DOHH2 (cell line): ENCODE measurements at regions not wholly inside any gene's neighbourhood (a gene's known extent, or its start where the extent isn't known, plus 50 kb on each side); places are given as distances from the start of the nearest gene placed in this dataset.
"Not testable (repeated sequence)": the region's sequence is repeated elsewhere in the genome, so short reads cannot be mapped to it uniquely, and the experiment has no call there.

Source experiments
- H3F3A ChIP-seq: fragments of 200-600 bp; sonication (generic), shearing (Covaris generic); 2 replicates; pipeline ENCODE4 v1.6.0; 2016; ENCODE audit warnings: antibody characterized with exemption, mild to moderate bottlenecking; ENCODE audit not compliant: control insufficient read depth, insufficient read depth
- H3K27ac ChIP-seq: fragments of 200-600 bp; sonication (generic); 2 replicates; pipeline ENCODE4 v1.5.1; 2014; ENCODE audit warnings: low read depth, mild to moderate bottlenecking, low read length, moderate library complexity
- H3K27me3 ChIP-seq: fragments of 200-600 bp; sonication (generic); 2 replicates; pipeline ENCODE4 v1.6.1; 2014; ENCODE audit warnings: mild to moderate bottlenecking, low read length, mixed read lengths; ENCODE audit not compliant: control insufficient read depth
- H3K36me3 ChIP-seq: fragments of 200-600 bp; sonication (generic); 2 replicates; pipeline ENCODE4 v1.6.1; 2014; ENCODE audit warnings: mild to moderate bottlenecking, low read length, moderate library complexity, mixed read lengths; ENCODE audit not compliant: control insufficient read depth
- H3K4me1 ChIP-seq: fragments of 200-600 bp; sonication (generic); 2 replicates; pipeline ENCODE4 v1.6.1; 2014; ENCODE audit warnings: mild to moderate bottlenecking, low read length, mixed read lengths; ENCODE audit not compliant: control insufficient read depth
- H3K4me2 ChIP-seq: fragments of 200-600 bp; sonication (generic); 2 replicates; pipeline ENCODE4 v1.6.0; 2014; ENCODE audit warnings: mild to moderate bottlenecking, low read length, moderate library complexity
- H3K4me3 ChIP-seq: fragments of 200-600 bp; sonication (generic); 2 replicates; pipeline ENCODE4 v1.5.1; 2014; ENCODE audit warnings: mild to moderate bottlenecking, low read length, mixed read lengths
- H3K79me2 ChIP-seq: fragments of 200-600 bp; sonication (generic); 2 replicates; pipeline ENCODE4 v1.6.1; 2014; ENCODE audit warnings: mild to moderate bottlenecking, low read length, mixed read lengths; ENCODE audit not compliant: control insufficient read depth
- H3K9me2 ChIP-seq: fragments of 200-600 bp; sonication (generic); replicated peaks from 2 replicates; pipeline ENCODE4 v1.6.1; 2014; ENCODE audit warnings: mild to moderate bottlenecking, low read length, mixed read lengths; ENCODE audit not compliant: control insufficient read depth
- H3K9me3 ChIP-seq: fragments of 200-600 bp; sonication (generic); 2 replicates; pipeline ENCODE4 v1.6.1; 2014; ENCODE audit warnings: antibody characterized with exemption, low read length, mixed read lengths; ENCODE audit not compliant: control insufficient read depth, insufficient read depth
- H4K20me1 ChIP-seq: fragments of 200-600 bp; sonication (generic); 2 replicates; pipeline ENCODE4 v1.6.0; 2014; ENCODE audit warnings: low read depth, mild to moderate bottlenecking, antibody characterized with exemption, low read length, moderate library complexity; ENCODE audit not compliant: control insufficient read depth, insufficient read depth

GRCh38 chr4:49510238-49510637, 524.2 kb downstream of the CWH43 start:
- H3K9me3 ChIP-seq = peaks cover 45% of the 10 kb centered on the region
- H3F3A ChIP-seq, H3K27me3 ChIP-seq, H3K4me2 ChIP-seq, H3K4me1 ChIP-seq, H3K36me3 ChIP-seq, H3K27ac ChIP-seq, H3K9me2 ChIP-seq, H4K20me1 ChIP-seq, H3K4me3 ChIP-seq, H3K79me2 ChIP-seq: not testable (repeated sequence)

DNA sequence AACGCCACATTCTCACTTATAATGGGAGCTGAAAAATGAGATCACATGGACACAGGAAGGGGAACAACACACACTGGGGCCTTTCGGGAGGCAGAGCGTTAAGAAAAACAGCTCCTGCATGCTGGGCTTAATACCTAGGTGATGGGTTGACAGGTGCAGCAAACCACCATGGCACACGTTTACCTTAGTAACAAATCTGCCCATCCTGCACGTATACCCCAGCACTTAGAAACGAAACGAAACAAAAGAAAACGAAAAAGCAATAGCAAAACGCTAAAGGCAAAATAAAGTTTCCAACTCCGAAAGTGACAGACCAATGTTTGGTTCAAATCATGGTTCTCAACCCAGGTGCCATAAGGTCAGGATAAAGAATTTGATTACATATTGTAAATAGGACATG, 525.3 kb downstream of the CWH43 start:
- H3K4me2 ChIP-seq, H3F3A ChIP-seq, H3K9me2 ChIP-seq, H3K4me1 ChIP-seq, H3K79me2 ChIP-seq, H3K36me3 ChIP-seq, H4K20me1 ChIP-seq, H3K27ac ChIP-seq, H3K4me3 ChIP-seq, H3K27me3 ChIP-seq: not testable (repeated sequence)
- peaks cover 47% of the 10 kb centered on the region for H3K9me3 ChIP-seq

DNA sequence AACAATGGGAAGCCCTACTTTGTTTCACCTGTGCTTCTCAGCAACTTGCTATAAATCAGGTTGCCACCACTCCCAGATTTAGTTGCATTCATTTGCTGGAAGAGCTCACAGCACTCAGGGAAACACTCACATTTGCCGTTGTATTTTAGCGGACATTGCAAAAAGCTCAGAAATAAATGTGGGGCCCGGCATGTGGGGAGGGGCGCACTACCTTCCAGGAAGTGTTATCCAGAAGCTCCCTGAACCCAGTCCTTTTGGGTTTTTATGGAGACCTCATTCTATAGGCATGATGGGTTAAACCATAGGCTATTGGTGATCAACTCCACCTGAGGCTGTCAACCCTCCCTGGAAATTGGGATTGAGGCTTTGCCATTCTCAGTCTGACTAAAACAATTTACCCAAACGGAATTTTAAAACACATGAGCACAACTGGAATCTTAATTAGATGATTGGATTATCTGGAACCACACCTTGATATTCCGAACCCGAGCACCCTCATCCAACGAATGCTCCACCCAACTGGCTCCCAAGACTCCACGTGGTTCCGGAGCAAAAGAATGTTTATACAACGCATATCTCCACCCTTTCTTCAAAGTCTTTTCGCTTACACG, 525.9 kb downstream of the CWH43 start:
- not testable (repeated sequence) for H3K36me3 ChIP-seq, H3K4me2 ChIP-seq, H3K4me1 ChIP-seq, H3F3A ChIP-seq, H3K27ac ChIP-seq, H3K79me2 ChIP-seq, H3K9me2 ChIP-seq, H3K27me3 ChIP-seq, H4K20me1 ChIP-seq, H3K4me3 ChIP-seq
- H3K9me3 ChIP-seq = peaks cover 51% of the 10 kb centered on the region

DNA sequence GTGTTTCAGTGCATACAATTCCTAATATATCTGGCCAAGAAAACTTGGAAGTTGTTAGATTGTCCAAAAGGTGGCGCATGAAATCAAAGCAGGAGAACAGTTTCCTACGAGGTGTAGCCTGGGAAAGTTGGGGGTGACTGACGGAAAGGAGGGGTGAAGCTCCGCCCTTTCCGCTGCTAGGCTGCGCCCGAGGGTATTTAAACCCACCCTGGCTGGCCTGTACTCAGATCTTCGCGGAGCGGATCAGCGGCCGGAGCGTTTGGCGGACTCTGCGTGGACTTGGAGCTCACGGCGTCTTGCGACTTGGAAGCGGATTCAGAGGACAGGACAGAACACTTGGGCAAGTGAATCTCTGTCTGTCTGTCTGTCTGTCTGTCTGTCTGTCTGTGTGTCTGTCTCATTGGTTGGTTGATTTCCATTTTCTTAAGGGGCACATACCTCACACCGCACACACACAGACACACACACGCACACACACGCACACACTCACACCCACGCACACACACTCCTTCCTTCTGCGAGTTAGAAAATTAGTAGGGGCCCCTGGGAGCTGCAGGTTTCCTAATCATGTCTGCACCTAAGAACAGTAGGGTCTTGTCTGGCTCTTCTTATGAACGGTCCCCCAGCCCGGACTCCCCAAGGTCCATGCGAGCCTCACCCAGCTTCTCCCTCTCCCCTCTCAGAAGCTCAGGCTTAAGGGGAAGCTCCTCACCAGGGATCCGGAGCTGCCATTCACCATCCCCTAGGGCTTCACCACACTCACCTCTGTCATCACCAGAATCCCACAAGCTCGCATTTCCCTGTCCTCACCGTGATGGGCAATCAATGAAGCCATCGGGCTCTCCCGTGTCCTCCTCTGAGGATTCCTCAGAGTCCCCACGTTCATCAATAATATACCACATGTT, 526.8 kb downstream of the CWH43 start:
- not testable (repeated sequence) for H4K20me1 ChIP-seq, H3K4me3 ChIP-seq, H3K79me2 ChIP-seq, H3K4me1 ChIP-seq, H3K9me2 ChIP-seq, H3K27me3 ChIP-seq, H3K4me2 ChIP-seq, H3K27ac ChIP-seq, H3F3A ChIP-seq, H3K36me3 ChIP-seq
- peaks cover 51% of the 10 kb centered on the region for H3K9me3 ChIP-seq

GRCh38 chr4:49513546-49514115, 527.6 kb downstream of the CWH43 start:
- H3K27ac ChIP-seq, H3K4me2 ChIP-seq, H3K79me2 ChIP-seq, H3K36me3 ChIP-seq, H3K9me2 ChIP-seq, H3K4me3 ChIP-seq, H3K27me3 ChIP-seq, H4K20me1 ChIP-seq, H3F3A ChIP-seq, H3K4me1 ChIP-seq: not testable (repeated sequence)
- H3K9me3 ChIP-seq = peaks cover 51% of the 10 kb centered on the region

GRCh38 chr4:49514171-49514699, 528.2 kb downstream of the CWH43 start:
- H3K4me1 ChIP-seq, H3K79me2 ChIP-seq, H3K27ac ChIP-seq, H3K9me2 ChIP-seq, H3K4me3 ChIP-seq, H3K4me2 ChIP-seq, H3F3A ChIP-seq, H3K27me3 ChIP-seq, H4K20me1 ChIP-seq, H3K36me3 ChIP-seq: not testable (repeated sequence)
- H3K9me3 ChIP-seq = peaks cover 51% of the 10 kb centered on the region

DNA sequence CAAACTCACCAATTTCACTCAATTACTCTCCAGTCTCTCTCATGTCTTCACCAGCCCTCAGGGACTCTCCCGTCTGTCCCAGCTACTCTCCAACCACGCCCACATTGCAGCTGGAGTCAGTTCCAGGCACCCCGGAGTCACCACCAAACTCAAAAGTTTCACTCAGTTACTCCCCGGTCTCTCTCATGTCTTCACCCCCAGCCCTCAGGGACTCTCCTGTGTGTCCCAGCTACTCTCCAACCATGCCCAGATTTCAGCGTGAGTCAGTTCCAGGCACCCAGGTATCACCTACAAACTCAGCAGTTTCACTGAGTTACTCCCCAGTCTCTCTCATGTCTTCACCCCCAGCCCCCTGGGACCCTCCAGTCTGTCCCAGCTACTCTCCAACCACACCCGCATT, 528.8 kb downstream of the CWH43 start:
- not testable (repeated sequence) for H3K36me3 ChIP-seq, H3K4me3 ChIP-seq, H3K79me2 ChIP-seq, H3K27ac ChIP-seq, H3K9me2 ChIP-seq, H3K4me1 ChIP-seq, H3K27me3 ChIP-seq, H4K20me1 ChIP-seq, H3K4me2 ChIP-seq, H3F3A ChIP-seq
- H3K9me3 ChIP-seq = peaks cover 51% of the 10 kb centered on the region

DNA sequence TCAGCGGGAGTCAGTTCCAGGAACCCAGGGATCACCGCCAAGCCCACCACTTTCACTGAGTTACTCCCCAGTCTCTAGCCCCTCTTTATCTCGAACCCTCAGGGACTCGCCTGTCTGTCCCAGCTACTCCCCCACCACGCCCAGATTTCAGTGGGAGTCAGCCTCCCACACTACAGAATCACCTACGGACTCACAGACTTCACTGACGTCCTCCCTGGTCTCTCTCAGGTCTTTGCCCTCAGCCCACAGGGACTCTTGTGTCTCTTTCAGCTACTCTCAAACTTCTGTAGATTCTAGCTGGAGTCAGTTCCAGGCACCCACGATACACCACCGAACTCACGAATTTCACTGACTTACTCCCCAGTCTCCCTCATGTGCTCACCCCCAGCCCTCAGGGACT, 529.2 kb downstream of the CWH43 start:
- H3K27ac ChIP-seq = not testable (repeated sequence)
- H3K9me3 ChIP-seq = peaks cover 49% of the 10 kb centered on the region

More for the DNA sequence above, 529.2 kb downstream of the CWH43 start:
- H3K27me3 ChIP-seq, H4K20me1 ChIP-seq, H3F3A ChIP-seq, H3K9me2 ChIP-seq, H3K4me2 ChIP-seq, H3K4me3 ChIP-seq, H3K79me2 ChIP-seq, H3K36me3 ChIP-seq, H3K4me1 ChIP-seq: not testable (repeated sequence)
